ENCODE measurements at regions not wholly inside any gene's neighbourhood (a gene's known extent, or its start where the extent isn't known, plus 50 kb on each side); places are given as distances from the start of the nearest gene placed in this dataset.

DNA sequence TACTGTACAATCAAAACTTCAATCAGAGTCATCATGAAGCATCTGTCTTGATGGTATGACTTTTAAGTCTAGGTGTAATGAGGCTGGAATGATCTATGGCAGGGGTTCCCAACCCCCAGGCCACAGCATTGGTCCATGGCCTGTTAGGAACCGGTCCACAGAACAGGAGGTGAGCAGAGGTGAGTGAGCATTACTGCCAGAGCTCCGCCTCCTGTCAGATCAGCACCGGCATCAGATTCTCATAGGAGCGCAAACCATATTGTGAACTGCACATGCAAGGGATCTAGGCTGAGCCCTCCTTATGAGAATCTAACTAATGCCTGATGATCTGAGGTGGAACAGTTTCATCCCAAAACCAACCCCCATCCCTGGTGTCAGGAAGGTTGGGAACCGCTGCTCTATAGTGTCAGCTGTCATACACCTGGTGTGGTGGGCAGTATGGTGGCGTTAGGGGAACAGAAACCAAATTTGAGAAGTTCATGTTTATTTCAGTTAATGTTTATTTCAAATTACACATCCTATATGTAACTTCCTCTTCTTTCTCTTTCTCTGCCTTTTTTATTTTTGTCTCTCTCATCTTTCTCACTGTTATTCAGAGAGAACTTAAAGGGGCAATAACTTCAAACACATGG is 432.6 kb downstream of the TNS3 start:
- H3K79me2 ChIP-seq (ENCODE audit: control insufficient read depth, insufficient read depth, low read length) = no peaks in the 10 kb centered on the region
- DNase-seq (peak; percentile 63), ATAC-seq (ENCODE audit: low read depth) (peak; percentile 72)
- peaks cover 0 to 5% (median 0%) of the 10 kb centered on the region in 4 experiments for H3K27me3 ChIP-seq (replicated peaks in 1 of 4; ENCODE audit: control extremely low read depth in 1 of 4, control insufficient read depth in 3 of 4, insufficient read depth in 4 of 4, low read length in 3 of 4)
- no peaks in the 10 kb centered on the region for H4K20me1 ChIP-seq (ENCODE audit: control insufficient read depth, insufficient read depth, low read length, poor library complexity, severe bottlenecking)
- H2AFZ ChIP-seq (ENCODE audit: insufficient read depth, low read depth, low read length, poor library complexity, severe bottlenecking) = peak overlapping the region; percentile 29
- CTCF ChIA-PET = no interaction called here
- Mint-ChIP-seq H3K27ac (peak overlapping the region; percentile 88), H3K4me1 (peaks cover 33% of the 10 kb centered on the region), H3K4me3 (peak overlapping the region; percentile 73), H3K9me3 (ENCODE audit: insufficient read depth) (no peaks in the 10 kb centered on the region), H3K27me3 (no peaks in the 10 kb centered on the region)
- no peak overlapping the region for H3K4me3 ChIP-seq (ENCODE audit: control extremely low read depth in 1 of 5, extremely low read depth in 1 of 5, insufficient read depth in 1 of 5, low read depth in 2 of 5, low read length in 4 of 5)
- TF ChIP-seq CTCF (IDR thresholded peaks at IDR 0.05) (no peak), EZH2 (IDR thresholded peaks at IDR 0.05; ENCODE audit: borderline replicate concordance, insufficient read depth, low read depth, low read length, poor library complexity, severe bottlenecking) (no peak)
- H3K9ac ChIP-seq (ENCODE audit: low read length) = no peak overlapping the region
- peak overlapping the region; percentile 49 for H3K4me2 ChIP-seq (replicated peaks; ENCODE audit: low read depth, low read length, poor library complexity, severe bottlenecking)
- H3K4me1 ChIP-seq (ENCODE audit: control insufficient read depth in 2 of 2, insufficient read depth in 2 of 2, low read length in 2 of 2) = peaks cover 21 to 44% of the 10 kb centered on the region in 2 donors
- H3K27ac ChIP-seq (ENCODE audit: low read length in 2 of 2) = peak overlapping the region in 1 of 2 donors; percentile 63
- H3K36me3 ChIP-seq (replicated peaks in 1 of 2; ENCODE audit: control extremely low read depth in 1 of 2, control insufficient read depth in 1 of 2, extremely low read depth in 1 of 2, insufficient read depth in 2 of 2, low read length in 1 of 2) = no peaks in the 10 kb centered on the region
- POLR2A ChIA-PET = no interaction called here
- intact Hi-C loops (cut with micrococcal nuclease) = no loop called here
- peaks cover 0 to 2% (median 0%) of the 10 kb centered on the region in 3 donors for H3K9me3 ChIP-seq (ENCODE audit: control extremely low read depth in 1 of 3, control insufficient read depth in 2 of 3, insufficient read depth in 1 of 3, low read length in 2 of 3)
- 91% methylated on average over 2 of the region's 6 CpGs for WGBS (ENCODE audit: insufficient coverage)

GRCh38 chr7:47148536-47149207 is 433.2 kb downstream of the TNS3 start:
- Histone ChIP-seq H4K20me1 (ENCODE audit: control insufficient read depth, insufficient read depth, low read length, poor library complexity, severe bottlenecking) (no peaks in the 10 kb centered on the region), H2AFZ (ENCODE audit: insufficient read depth, low read depth, low read length, poor library complexity, severe bottlenecking) (peak overlapping the region; percentile 29), H3K79me2 (ENCODE audit: control insufficient read depth, insufficient read depth, low read length) (no peaks in the 10 kb centered on the region), H3K9me3 (ENCODE audit: control extremely low read depth in 1 of 3, control insufficient read depth in 2 of 3, insufficient read depth in 1 of 3, low read length in 2 of 3) (peaks cover 0 to 2% (median 0%) of the 10 kb centered on the region in 3 donors), H3K4me2 (replicated peaks; ENCODE audit: low read depth, low read length, poor library complexity, severe bottlenecking) (peak overlapping the region; percentile 49), H3K27ac (ENCODE audit: low read length in 2 of 2) (peak overlapping the region in 1 of 2 donors; percentile 26), H3K4me3 (ENCODE audit: control extremely low read depth in 1 of 5, extremely low read depth in 1 of 5, insufficient read depth in 1 of 5, low read depth in 2 of 5, low read length in 4 of 5) (no peak overlapping the region), H3K4me1 (ENCODE audit: control insufficient read depth in 2 of 2, insufficient read depth in 2 of 2, low read length in 2 of 2) (peaks cover 15 to 38% of the 10 kb centered on the region in 2 donors), H3K27me3 (replicated peaks in 1 of 4; ENCODE audit: control extremely low read depth in 1 of 4, control insufficient read depth in 3 of 4, insufficient read depth in 4 of 4, low read length in 3 of 4) (peaks cover 0 to 3% (median 0%) of the 10 kb centered on the region in 4 experiments), H3K36me3 (replicated peaks in 1 of 2; ENCODE audit: control extremely low read depth in 1 of 2, control insufficient read depth in 1 of 2, extremely low read depth in 1 of 2, insufficient read depth in 2 of 2, low read length in 1 of 2) (no peaks in the 10 kb centered on the region), H3K9ac (ENCODE audit: low read length) (no peak overlapping the region)
- 86% methylated on average over 2 of the region's 5 CpGs for WGBS (ENCODE audit: insufficient coverage)
- H3K4me1 Mint-ChIP-seq = peaks cover 28% of the 10 kb centered on the region
- TF ChIP-seq CTCF (IDR thresholded peaks at IDR 0.05) = no peak
- TF ChIP-seq EZH2 (IDR thresholded peaks at IDR 0.05; ENCODE audit: borderline replicate concordance, insufficient read depth, low read depth, low read length, poor library complexity, severe bottlenecking) = no peak
- POLR2A ChIA-PET = no interaction called here
- no peaks in the 10 kb centered on the region for H3K27me3 Mint-ChIP-seq
- CTCF ChIA-PET = no interaction called here
- H3K9me3 Mint-ChIP-seq (ENCODE audit: insufficient read depth) = no peaks in the 10 kb centered on the region
- ATAC-seq (ENCODE audit: low read depth) (no peak), DNase-seq (no peak)
- H3K27ac Mint-ChIP-seq = peak overlapping the region; percentile 88
- intact Hi-C loops (cut with micrococcal nuclease) = no loop called here
- peak overlapping the region; percentile 73 for H3K4me3 Mint-ChIP-seq
